ENCODE measurements at regions not wholly inside any gene's neighbourhood (a gene's known extent, or its start where the extent isn't known, plus 50 kb on each side); places are given as distances from the start of the nearest gene placed in this dataset.

DNA sequence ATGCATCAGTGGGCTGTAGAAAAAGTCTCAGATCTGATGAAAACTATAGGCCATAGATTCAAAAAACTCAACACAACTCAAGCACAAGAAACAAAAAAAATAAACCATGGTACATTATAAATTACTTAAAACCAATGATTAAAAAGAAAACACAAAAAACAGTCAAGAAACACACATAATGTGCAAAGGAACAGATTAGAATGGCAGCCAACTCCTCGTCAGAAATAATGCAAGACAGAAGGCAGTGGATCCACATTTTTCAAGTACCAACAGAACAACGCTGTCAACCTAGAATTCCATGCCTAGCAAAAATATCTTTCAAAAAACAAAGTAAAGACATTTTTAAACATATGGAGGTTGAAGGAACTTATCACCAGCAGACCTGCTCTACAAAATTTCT lies 69.7 kb downstream of the PSMB1 start:
- intact Hi-C loops (cut with micrococcal nuclease) (no loop called here), dilution Hi-C loops (cut with MboI; ENCODE audit: extremely low pct_ligation_motif_present, low sequenced_read_pairs) (no loop called here)
- Histone ChIP-seq H3K9me1 (replicated peaks; ENCODE audit: control insufficient read depth, extremely low read depth, insufficient read depth, low read length) (no peaks in the 10 kb centered on the region), H3K4me2 (ENCODE audit: insufficient read depth, low read length) (no peak overlapping the region), H3K9me3 (replicated peaks; ENCODE audit: control insufficient read depth, insufficient read depth, low read length) (no peaks in the 10 kb centered on the region), H4K20me1 (replicated peaks; ENCODE audit: control insufficient read depth, extremely low read depth, insufficient read depth, low read length) (no peaks in the 10 kb centered on the region), H3K4me1 (ENCODE audit: control insufficient read depth, extremely low read depth, insufficient read depth, low read length) (no peaks in the 10 kb centered on the region), H3K36me3 (ENCODE audit: control insufficient read depth in 2 of 2, extremely low read depth in 1 of 2, insufficient read depth in 2 of 2, low read length in 2 of 2) (no peaks in the 10 kb centered on the region), H3K4me3 (replicated peaks in 1 of 3; ENCODE audit: insufficient read depth in 1 of 3, low read depth in 1 of 3, low read length in 3 of 3) (no peak overlapping the region), H3K9ac (replicated peaks; ENCODE audit: extremely low read depth, insufficient read depth, low read length) (no peak overlapping the region), H3K27ac (ENCODE audit: insufficient read depth, low read depth, low read length) (no peak overlapping the region), H2AFZ (ENCODE audit: low read depth, low read length) (no peak overlapping the region), H3K27me3 (ENCODE audit: control insufficient read depth in 2 of 2, insufficient read depth in 2 of 2, low read length in 2 of 2) (peaks cover 0 to 2% of the 10 kb centered on the region in 2 experiments), H3K79me2 (ENCODE audit: control insufficient read depth, insufficient read depth, low read length) (no peaks in the 10 kb centered on the region)
- POLR2A ChIA-PET = no interaction called here
- FAIRE-seq = no peak
- BruUV-seq (replicated peaks) = no TSS peak
- TF ChIP-seq EZH2 (IDR thresholded peaks at IDR 0.05; ENCODE audit: borderline replicate concordance, low read depth, low read length, severe bottlenecking) (no peak), POLR2A (IDR thresholded peaks at IDR 0.05; ENCODE audit: low read depth, low read length) (no peak), MYC (IDR thresholded peaks at IDR 0.05; ENCODE audit: low read depth, low read length) (no peak), FOS (IDR thresholded peaks at IDR 0.05; ENCODE audit: borderline replicate concordance, insufficient read depth, low read length) (no peak), JUN (IDR thresholded peaks at IDR 0.05; ENCODE audit: borderline replicate concordance, insufficient read depth, insufficient read length, low read depth) (no peak), GATA2 (IDR thresholded peaks at IDR 0.05; ENCODE audit: insufficient read depth, insufficient read length, low read depth, low read length) (no peak), POLR2AphosphoS5 (IDR thresholded peaks at IDR 0.05; ENCODE audit: insufficient read depth, low read depth, low read length) (no peak)
- TF ChIP-seq, protein P1, sequence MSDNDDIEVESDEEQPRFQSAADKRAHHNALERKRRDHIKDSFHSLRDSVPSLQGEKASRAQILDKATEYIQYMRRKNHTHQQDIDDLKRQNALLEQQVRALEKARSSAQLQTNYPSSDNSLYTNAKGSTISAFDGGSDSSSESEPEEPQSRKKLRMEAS (IDR thresholded peaks at IDR 0.05; ENCODE audit: insufficient read depth, insufficient read length) = no peak
- TF ChIP-seq, protein P2, sequence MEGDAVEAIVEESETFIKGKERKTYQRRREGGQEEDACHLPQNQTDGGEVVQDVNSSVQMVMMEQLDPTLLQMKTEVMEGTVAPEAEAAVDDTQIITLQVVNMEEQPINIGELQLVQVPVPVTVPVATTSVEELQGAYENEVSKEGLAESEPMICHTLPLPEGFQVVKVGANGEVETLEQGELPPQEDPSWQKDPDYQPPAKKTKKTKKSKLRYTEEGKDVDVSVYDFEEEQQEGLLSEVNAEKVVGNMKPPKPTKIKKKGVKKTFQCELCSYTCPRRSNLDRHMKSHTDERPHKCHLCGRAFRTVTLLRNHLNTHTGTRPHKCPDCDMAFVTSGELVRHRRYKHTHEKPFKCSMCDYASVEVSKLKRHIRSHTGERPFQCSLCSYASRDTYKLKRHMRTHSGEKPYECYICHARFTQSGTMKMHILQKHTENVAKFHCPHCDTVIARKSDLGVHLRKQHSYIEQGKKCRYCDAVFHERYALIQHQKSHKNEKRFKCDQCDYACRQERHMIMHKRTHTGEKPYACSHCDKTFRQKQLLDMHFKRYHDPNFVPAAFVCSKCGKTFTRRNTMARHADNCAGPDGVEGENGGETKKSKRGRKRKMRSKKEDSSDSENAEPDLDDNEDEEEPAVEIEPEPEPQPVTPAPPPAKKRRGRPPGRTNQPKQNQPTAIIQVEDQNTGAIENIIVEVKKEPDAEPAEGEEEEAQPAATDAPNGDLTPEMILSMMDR (IDR thresholded peaks at IDR 0.05; ENCODE audit: extremely low read depth in 1 of 2, insufficient read depth in 1 of 2, low read depth in 1 of 2, low read length in 2 of 2) = no peak
- DNase-seq (ENCODE audit: low read depth, low spot score) = no peak
- CTCF ChIA-PET = no interaction called here
